ENCODE measurements at regions not wholly inside any gene's neighbourhood (a gene's known extent, or its start where the extent isn't known, plus 50 kb on each side); places are given as distances from the start of the nearest gene placed in this dataset.

- no peaks in the 10 kb centered on the region for H3K36me3 ChIP-seq (ENCODE audit: control insufficient read depth, insufficient read depth, low read length)
- peaks cover 3% of the 10 kb centered on the region for H3K4me1 ChIP-seq (ENCODE audit: control insufficient read depth, insufficient read depth, low read length)
- H3K9ac ChIP-seq (ENCODE audit: low read length) = no peak overlapping the region
- no peak overlapping the region for H3K4me3 ChIP-seq (ENCODE audit: low read length)
- H3K9me3 ChIP-seq (ENCODE audit: control insufficient read depth, low read length) = no peaks in the 10 kb centered on the region
- H3K27me3 ChIP-seq (ENCODE audit: control insufficient read depth, insufficient read depth, low read length) = no peaks in the 10 kb centered on the region
Observed at GRCh38 chr20:10724449-10725173, 50.8 kb upstream of the JAG1 start.

GRCh38 chr20:10728873-10729670 is 55.3 kb upstream of the JAG1 start:
- H3K9ac ChIP-seq (ENCODE audit: low read length) = no peak overlapping the region
- no peaks in the 10 kb centered on the region for H3K36me3 ChIP-seq (ENCODE audit: control insufficient read depth, insufficient read depth, low read length)
- no peaks in the 10 kb centered on the region for H3K9me3 ChIP-seq (ENCODE audit: control insufficient read depth, low read length)
- H3K4me1 ChIP-seq (ENCODE audit: control insufficient read depth, insufficient read depth, low read length) = no peaks in the 10 kb centered on the region
- H3K4me3 ChIP-seq (ENCODE audit: low read length) = no peak overlapping the region
- H3K27me3 ChIP-seq (ENCODE audit: control insufficient read depth, insufficient read depth, low read length) = no peaks in the 10 kb centered on the region

- no peak overlapping the region for H3K4me3 ChIP-seq (ENCODE audit: low read length)
- no peaks in the 10 kb centered on the region for H3K27me3 ChIP-seq (ENCODE audit: control insufficient read depth, insufficient read depth, low read length)
- H3K9me3 ChIP-seq (ENCODE audit: control insufficient read depth, low read length) = no peaks in the 10 kb centered on the region
- H3K36me3 ChIP-seq (ENCODE audit: control insufficient read depth, insufficient read depth, low read length) = no peaks in the 10 kb centered on the region
- H3K9ac ChIP-seq (ENCODE audit: low read length) = no peak overlapping the region
- no peaks in the 10 kb centered on the region for H3K4me1 ChIP-seq (ENCODE audit: control insufficient read depth, insufficient read depth, low read length)
Observed at GRCh38 chr20:10729785-10730184, 56.0 kb upstream of the JAG1 start.

GRCh38 chr20:10730629-10731183 is 56.9 kb upstream of the JAG1 start:
- Histone ChIP-seq H3K9me3 (ENCODE audit: control insufficient read depth, low read length) (no peaks in the 10 kb centered on the region), H3K27me3 (ENCODE audit: control insufficient read depth, insufficient read depth, low read length) (no peaks in the 10 kb centered on the region)

GRCh38 chr20:10731190-10731965 is 57.6 kb upstream of the JAG1 start:
- Histone ChIP-seq H3K4me3 (ENCODE audit: low read length) (no peak overlapping the region), H3K9ac (ENCODE audit: low read length) (no peak overlapping the region), H3K4me1 (ENCODE audit: control insufficient read depth, insufficient read depth, low read length) (no peaks in the 10 kb centered on the region), H3K9me3 (ENCODE audit: control insufficient read depth, low read length) (no peaks in the 10 kb centered on the region), H3K27me3 (ENCODE audit: control insufficient read depth, insufficient read depth, low read length) (no peaks in the 10 kb centered on the region), H3K36me3 (ENCODE audit: control insufficient read depth, insufficient read depth, low read length) (no peaks in the 10 kb centered on the region)

More at GRCh38 chr20:10730629-10731183, 56.9 kb upstream of the JAG1 start:
- Histone ChIP-seq H3K4me1 (ENCODE audit: control insufficient read depth, insufficient read depth, low read length) (no peaks in the 10 kb centered on the region), H3K4me3 (ENCODE audit: low read length) (no peak overlapping the region), H3K9ac (ENCODE audit: low read length) (no peak overlapping the region), H3K36me3 (ENCODE audit: control insufficient read depth, insufficient read depth, low read length) (no peaks in the 10 kb centered on the region)

- Histone ChIP-seq H3K4me1 (ENCODE audit: control insufficient read depth, insufficient read depth, low read length) (no peaks in the 10 kb centered on the region), H3K9me3 (ENCODE audit: control insufficient read depth, low read length) (no peaks in the 10 kb centered on the region), H3K4me3 (ENCODE audit: low read length) (no peak overlapping the region), H3K36me3 (ENCODE audit: control insufficient read depth, insufficient read depth, low read length) (no peaks in the 10 kb centered on the region), H3K27me3 (ENCODE audit: control insufficient read depth, insufficient read depth, low read length) (no peaks in the 10 kb centered on the region), H3K9ac (ENCODE audit: low read length) (no peak overlapping the region)
Observed at GRCh38 chr20:10733122-10733521, 59.3 kb upstream of the JAG1 start.

GRCh38 chr20:10735195-10735949 is 61.6 kb upstream of the JAG1 start:
- Histone ChIP-seq H3K4me1 (ENCODE audit: control insufficient read depth, insufficient read depth, low read length) (peaks cover 4% of the 10 kb centered on the region), H3K9me3 (ENCODE audit: control insufficient read depth, low read length) (no peaks in the 10 kb centered on the region), H3K36me3 (ENCODE audit: control insufficient read depth, insufficient read depth, low read length) (no peaks in the 10 kb centered on the region), H3K27me3 (ENCODE audit: control insufficient read depth, insufficient read depth, low read length) (no peaks in the 10 kb centered on the region), H3K4me3 (ENCODE audit: low read length) (no peak overlapping the region), H3K9ac (ENCODE audit: low read length) (no peak overlapping the region)

GRCh38 chr20:10739134-10739533 is 65.3 kb upstream of the JAG1 start:
- peaks cover 4% of the 10 kb centered on the region for H3K4me1 ChIP-seq (ENCODE audit: control insufficient read depth, insufficient read depth, low read length)
- no peaks in the 10 kb centered on the region for H3K27me3 ChIP-seq (ENCODE audit: control insufficient read depth, insufficient read depth, low read length)
- no peaks in the 10 kb centered on the region for H3K9me3 ChIP-seq (ENCODE audit: control insufficient read depth, low read length)
- H3K4me3 ChIP-seq (ENCODE audit: low read length) = no peak overlapping the region
- H3K36me3 ChIP-seq (ENCODE audit: control insufficient read depth, insufficient read depth, low read length) = no peaks in the 10 kb centered on the region
- H3K9ac ChIP-seq (ENCODE audit: low read length) = peak overlapping the region; percentile 9

GRCh38 chr20:10739566-10739965 is 65.8 kb upstream of the JAG1 start:
- Histone ChIP-seq H3K27me3 (ENCODE audit: control insufficient read depth, insufficient read depth, low read length) (no peaks in the 10 kb centered on the region), H3K36me3 (ENCODE audit: control insufficient read depth, insufficient read depth, low read length) (no peaks in the 10 kb centered on the region), H3K4me3 (ENCODE audit: low read length) (no peak overlapping the region), H3K4me1 (ENCODE audit: control insufficient read depth, insufficient read depth, low read length) (peaks cover 4% of the 10 kb centered on the region), H3K9ac (ENCODE audit: low read length) (peak overlapping the region; percentile 9), H3K9me3 (ENCODE audit: control insufficient read depth, low read length) (no peaks in the 10 kb centered on the region)

- Histone ChIP-seq H3K9ac (ENCODE audit: low read length) (no peak overlapping the region), H3K4me1 (ENCODE audit: control insufficient read depth, insufficient read depth, low read length) (peaks cover 4% of the 10 kb centered on the region), H3K27me3 (ENCODE audit: control insufficient read depth, insufficient read depth, low read length) (no peaks in the 10 kb centered on the region), H3K9me3 (ENCODE audit: control insufficient read depth, low read length) (no peaks in the 10 kb centered on the region), H3K4me3 (ENCODE audit: low read length) (no peak overlapping the region), H3K36me3 (ENCODE audit: control insufficient read depth, insufficient read depth, low read length) (no peaks in the 10 kb centered on the region)
Observed at GRCh38 chr20:10741060-10741459, 67.3 kb upstream of the JAG1 start.

- Histone ChIP-seq H3K4me3 (ENCODE audit: low read length) (no peak overlapping the region), H3K27me3 (ENCODE audit: control insufficient read depth, insufficient read depth, low read length) (no peaks in the 10 kb centered on the region), H3K36me3 (ENCODE audit: control insufficient read depth, insufficient read depth, low read length) (no peaks in the 10 kb centered on the region), H3K4me1 (ENCODE audit: control insufficient read depth, insufficient read depth, low read length) (peaks cover 8% of the 10 kb centered on the region), H3K9ac (ENCODE audit: low read length) (no peak overlapping the region), H3K9me3 (ENCODE audit: control insufficient read depth, low read length) (no peaks in the 10 kb centered on the region)
Observed at GRCh38 chr20:10745790-10746189, 72.0 kb upstream of the JAG1 start.

All from mucosa of stomach (tissue), 1 donor.